Left renal pelvis (tissue), 4 donors: ENCODE measurements at regions not wholly inside any gene's neighbourhood (a gene's known extent, or its start where the extent isn't known, plus 50 kb on each side); places are given as distances from the start of the nearest gene placed in this dataset.
A peak's percentile ranks its signal among the peaks of the same experiment; 100 is the strongest.

Experiments used
- DNase-seq, 4 donors: peaks; one replicate each; pipeline ENCODE4 v3.0.0-alpha.2; 2013; ENCODE audit warnings: low read depth in 4 of 4, low spot score in 3 of 4

DNA sequence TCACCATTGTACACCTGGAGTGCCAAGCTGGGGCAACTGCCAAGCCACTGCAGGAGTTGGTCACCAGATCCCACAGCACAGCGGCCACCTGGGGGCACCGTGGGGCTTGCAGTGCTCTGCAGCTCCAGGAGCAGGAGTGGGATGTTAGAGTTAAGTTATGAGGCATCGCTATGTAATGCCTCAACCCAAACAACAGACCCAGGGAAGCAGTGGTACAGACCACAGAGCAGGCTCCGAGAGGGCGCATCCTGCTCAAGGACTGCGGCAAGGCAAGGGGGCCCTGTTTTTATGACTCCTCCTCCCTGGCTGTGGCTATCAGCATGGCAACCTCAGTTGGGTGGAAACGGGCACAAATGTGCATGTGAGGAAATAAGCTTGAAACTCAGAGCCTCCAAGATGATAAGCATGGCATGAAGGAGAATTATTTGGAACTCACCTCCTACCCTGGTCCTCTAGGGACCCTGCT is 63.1 kb downstream of the ARL6IP4 start:
- peak in 2 of 4 donors; percentile 26 to 40 for DNase-seq

DNA sequence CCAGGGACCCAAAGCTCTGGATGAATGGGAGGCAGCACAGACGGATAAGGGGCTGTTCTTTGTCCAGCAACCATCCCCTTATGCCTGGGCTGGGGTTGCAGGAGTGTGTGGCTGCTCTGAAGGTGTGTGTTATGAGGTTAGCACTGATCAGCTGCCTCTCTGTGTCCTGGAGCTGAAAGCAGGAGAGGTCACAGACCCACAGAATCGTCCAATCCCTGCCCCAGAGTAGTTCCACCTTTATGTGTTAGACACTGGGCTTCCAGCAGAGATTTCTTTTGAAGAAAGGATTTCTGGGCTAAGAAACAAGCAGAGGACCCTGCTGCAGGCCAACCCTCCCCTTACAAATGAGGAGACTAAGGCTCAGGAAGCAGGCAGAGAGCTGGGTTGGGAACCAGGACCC is 62.4 kb downstream of the ARL6IP4 start:
- DNase-seq = no peak

DNA sequence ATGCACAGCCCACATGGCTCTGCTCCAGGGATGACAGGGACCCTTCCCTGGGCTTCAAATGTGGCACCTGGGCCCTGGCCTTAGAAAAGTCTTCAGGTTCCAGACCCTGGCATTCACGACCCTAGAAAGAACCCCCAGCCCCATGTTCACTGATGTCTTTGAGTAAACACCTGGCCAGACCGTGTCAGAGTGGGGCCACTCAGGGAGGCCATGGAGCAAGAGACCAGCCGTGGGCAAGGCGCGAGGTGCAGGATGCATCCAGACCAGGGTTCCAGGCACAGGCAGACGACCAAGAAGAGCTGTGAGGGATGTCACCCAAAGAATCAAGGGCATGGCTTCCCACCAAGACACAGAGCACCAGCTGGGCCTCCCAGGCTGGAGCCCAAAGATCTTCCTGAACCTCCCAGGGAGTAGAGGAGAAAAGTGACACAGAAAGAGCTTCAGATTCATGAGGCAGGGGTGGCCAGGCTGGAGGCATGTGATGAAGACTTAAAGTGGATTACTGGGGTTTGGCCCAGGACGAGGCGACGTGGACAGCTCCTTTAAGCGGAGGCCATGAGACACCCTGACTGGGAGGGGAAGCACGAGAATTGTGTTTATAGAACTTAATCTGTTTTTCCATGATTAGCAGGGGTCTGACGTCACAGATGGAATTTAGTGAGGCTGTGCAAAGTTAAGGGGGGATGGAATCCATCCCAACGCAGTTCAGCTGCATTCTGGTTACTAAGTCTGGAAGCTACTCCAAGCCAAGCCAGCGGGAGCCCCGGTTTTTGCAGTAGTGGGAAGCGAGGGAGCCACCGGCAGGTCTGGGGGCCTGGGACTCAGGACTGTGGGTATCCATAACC is 61.6 kb downstream of the ARL6IP4 start:
- peak in 1 of 4 donors; percentile 12 for DNase-seq

DNA sequence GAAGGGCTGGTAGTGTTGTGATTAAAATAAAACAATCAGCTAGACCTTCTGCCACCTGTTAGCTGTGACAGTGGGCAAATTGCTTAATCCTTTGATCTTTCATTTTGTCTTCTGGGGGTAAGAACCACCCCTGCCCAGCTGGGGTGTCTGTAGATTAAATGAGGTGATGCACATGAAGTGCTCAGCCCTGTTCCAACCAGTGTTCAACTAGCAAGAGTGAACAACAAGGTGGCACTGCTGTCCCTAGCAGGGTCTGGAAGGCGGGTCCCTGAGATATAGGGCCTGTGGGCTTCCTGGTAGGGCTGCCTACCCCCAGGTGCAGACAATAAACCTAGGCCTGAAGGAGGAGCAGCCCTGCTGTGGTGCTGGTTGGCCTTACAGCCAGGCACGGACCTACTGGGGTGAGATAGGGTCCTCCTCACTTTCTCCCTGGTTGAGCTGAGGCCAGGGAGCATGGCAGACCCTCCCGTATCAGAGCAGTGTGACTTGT is 60.6 kb downstream of the ARL6IP4 start:
- DNase-seq = no peak

DNA sequence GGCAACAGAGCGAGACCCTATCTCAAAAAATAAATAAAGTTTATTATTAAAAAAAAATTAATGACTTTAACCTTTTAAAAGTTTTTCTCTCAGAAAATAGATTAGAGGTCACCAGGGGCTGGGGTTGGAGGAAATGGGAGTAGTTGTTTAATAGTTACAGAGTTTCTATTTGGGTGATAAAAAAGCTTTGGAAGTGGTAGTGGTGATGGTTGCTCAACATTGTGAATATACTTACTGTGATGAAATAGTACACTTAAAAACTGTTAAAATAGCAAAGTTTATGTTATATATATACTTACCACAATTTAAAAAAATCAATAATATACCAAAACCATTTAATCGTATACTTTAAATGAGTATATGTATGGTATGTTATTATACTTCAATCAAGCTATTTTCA is 59.6 kb downstream of the ARL6IP4 start:
- DNase-seq = no peak

DNA sequence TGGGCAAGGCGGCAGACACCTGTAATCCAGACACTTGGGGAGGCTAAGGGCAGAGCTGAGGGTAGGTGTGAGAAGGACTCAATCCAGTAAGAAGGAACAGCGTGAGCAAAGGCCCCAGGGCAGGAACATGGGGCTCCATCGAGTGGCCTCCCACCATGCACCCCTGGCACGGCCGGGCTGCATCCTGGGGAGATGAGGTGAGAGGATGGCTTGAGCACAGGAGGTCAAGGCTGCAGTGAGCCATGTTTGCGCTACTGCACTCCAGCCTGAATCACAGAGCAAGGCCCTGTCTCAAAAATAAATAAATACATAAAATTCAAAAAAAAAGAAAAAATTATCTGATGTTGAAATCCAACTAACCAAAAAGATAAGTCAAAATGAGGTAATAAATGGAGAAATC is 58.5 kb downstream of the ARL6IP4 start:
- DNase-seq = no peak

DNA sequence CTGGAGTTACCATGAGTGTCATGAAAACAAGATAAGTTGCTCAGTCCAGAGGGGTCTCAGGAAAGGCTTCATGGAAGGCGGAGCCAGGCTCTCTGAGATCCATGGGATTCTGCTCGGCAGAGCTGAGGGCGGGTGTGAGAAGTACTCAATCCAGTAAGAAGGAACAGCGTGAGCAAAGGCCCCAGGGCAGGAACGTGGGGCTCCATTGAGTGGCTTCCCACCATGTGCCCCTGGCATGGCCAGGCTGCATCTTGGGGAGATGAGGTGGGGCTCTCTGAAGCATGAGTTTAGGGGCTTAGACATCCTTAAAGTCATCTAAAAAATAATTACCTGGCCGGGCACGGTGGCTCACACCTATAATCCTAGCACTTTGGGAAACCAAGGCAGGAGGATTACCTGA is 58.0 kb downstream of the ARL6IP4 start:
- DNase-seq = no peak

DNA sequence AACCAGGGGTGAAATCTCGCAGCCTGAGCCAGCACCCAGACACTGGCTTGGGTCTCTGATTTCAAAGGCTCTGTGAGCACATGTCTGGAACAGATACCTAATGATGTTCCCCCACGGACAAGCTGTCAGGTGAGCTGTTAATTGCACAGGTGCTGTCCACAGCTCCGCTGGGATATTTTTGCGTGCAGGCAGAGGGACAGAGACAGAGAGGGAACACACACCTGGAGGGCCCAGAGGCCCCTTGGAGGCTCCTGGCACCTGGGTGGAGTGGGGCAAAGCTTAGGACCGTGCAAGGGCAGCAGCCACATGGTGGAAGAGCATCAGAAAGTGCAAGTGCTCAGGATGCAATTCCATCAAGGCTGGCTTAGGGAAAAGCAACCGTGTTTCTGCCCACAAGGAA is 57.3 kb downstream of the ARL6IP4 start:
- DNase-seq = no peak

DNA sequence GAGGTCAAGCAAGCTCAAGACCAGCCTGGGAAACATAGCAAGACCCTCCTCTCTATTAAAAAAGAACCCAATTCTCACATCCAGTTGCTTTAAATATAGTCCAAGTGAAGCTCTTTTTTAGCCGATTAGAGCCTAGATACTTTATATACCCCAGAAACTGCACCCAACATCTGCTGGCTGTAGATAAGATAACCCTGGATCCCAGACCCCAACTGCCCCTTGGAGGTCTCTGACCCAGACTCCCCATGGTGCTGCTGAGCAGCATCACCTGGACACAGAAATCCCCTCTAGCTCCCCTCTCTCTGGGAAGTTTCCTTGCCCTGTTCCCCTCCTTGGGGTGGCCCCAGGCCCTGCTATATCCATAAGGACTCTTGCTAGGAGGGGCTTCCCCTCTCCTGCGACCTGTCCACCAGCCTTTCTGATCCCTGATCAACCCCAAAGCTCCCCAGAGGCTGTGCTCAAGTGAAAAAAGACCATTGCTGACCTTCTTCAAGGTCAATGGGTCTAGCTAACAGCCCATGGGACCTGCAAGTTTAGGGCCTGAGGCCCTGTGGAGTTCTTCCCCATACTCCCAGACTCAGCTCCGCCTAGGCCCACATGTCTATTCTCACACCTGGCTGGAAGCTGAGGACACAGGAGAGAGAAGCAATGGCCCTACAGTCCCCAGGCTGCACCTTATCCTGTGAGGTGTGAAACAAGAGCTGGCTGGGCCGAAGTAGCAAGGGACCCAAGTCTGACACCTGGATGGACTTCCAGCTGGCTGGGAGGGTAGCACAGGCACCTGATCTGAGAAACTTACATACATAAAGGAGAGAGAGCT is 56.2 kb downstream of the ARL6IP4 start:
- no peak for DNase-seq

DNA sequence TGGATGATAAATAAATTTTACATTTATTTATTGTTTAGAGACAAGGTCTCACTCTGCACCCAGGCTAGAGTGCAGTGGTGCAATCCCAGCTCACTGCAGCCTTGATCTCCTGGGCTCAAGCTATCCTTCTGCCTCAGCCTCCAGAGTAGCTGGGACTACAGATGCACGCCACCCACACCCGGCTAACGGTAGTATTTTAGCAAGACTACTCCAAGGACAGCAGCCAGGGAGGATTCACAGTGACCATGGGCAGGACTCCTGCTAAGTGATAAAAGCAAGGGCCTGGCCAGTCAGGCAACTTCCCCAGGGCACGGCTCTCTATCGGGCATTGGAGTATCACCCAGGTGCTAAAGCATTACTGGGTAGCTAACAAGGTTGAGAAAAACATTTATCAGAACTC is 55.4 kb downstream of the ARL6IP4 start:
- DNase-seq = no peak

DNA sequence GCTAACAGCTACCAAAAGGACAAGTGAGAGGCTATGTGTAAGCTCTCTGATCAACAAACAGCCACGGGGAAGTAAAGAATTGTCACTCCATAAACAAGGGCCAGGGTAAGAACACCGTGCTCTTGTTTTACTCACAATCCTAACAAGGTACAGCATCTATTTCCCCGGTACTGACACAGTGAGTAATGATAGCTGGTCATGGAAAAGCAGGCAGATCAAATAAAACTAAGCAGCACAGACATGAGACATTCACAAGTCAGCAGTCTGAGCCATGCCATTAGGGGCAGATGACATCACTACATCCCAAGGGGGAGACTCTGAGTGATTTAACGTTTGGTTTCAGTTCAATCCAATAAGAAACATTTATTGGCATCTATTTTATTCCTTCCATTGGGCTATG is 54.4 kb downstream of the ARL6IP4 start:
- no peak for DNase-seq

DNA sequence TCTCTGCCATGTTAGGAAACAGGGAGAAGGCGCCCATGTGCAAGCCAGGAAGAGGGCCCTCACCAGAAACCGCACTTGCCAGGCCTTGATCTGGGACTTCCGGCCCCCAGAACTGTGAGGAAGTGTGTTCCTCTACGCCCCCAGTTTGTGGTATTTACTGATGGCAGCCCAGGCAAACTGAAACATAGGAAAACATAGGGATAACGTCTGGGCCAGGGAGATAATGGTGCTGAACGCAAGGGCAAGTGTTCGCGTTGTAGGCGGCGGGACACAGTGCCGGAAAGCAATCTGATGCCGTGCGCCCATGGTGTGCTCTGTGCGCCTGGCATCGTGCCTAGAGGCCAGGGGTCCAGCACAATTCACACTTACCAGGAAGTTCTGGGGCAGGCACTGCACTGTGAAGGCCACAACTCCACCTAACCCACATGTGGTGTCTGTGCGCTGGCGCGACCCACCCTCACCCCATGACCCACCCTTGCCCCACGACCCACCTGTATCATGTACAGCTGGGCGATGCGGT is 53.6 kb downstream of the ARL6IP4 start:
- no peak for DNase-seq

DNA sequence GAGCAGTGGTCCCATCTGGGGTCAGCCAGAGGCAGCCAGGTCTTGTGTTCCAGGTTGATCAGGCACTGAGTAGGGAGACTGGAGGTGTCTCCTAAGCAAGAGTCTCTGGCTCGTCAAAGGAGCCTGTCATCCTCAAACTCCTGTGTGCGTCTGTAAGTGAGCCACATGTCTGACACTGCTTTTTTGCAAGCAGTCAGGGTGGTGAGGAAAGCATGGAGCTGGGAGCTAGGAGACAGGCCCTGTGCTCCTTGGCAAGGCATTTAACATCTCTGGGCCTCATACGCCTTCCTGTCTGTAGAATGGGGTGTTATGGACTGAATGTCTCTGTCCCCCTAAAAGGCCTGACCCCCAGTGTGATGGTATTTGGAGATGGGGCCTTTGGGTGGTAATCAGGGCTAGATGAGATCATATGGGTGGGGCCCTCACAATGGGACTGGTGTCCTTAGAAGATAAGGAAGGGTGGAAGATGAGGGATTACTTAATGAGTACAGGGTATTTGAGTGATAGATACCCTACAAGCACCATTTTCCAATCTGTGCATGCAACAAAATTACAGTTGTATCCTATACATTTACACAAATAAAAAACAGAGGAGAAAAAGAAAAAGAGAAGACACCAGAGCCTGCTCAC is 53.0 kb downstream of the ARL6IP4 start:
- no peak for DNase-seq

DNA sequence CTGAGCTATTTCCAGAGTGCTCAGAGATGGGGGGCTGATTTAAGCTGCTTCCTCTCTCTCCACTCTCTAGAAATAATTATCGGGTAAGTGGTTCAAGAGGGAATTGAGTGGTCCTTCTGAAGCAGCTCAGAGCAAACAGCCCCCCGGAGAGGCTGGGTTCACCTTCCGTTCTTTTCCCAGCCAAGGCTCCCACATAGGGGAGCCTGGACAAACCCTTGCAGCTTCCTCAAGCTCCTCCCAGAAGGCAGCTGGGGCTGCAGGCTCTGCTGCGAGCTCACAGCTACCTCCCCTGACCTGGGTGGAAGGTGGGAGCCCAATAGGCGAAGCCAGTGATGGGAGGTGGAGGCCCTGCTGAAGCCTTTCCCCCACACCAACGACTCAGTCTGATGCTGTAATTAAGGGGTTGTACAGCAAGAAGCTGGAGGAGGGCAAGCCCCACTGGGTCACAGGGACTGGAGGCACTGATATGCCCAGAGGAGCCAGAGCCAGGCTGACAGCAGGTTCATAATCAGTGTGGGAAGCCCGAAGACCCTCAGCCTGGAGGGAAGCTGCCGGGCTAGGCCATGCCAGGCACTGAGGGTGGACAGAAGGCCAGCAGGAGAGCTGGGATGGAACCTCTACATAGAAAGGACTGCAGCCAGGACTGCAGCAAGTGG is 52.4 kb downstream of the ARL6IP4 start:
- no peak for DNase-seq
